DLD1 (cell line): ENCODE measurements at regions not wholly inside any gene's neighbourhood (a gene's known extent, or its start where the extent isn't known, plus 50 kb on each side); places are given as distances from the start of the nearest gene placed in this dataset.

ENCODE experiments used
- in situ Hi-C: cut with HindIII; loops from 2 replicates; pipeline ENCODE4 v1.10.0; 2017; ENCODE audit warnings: low sequenced_read_pairs

DNA sequence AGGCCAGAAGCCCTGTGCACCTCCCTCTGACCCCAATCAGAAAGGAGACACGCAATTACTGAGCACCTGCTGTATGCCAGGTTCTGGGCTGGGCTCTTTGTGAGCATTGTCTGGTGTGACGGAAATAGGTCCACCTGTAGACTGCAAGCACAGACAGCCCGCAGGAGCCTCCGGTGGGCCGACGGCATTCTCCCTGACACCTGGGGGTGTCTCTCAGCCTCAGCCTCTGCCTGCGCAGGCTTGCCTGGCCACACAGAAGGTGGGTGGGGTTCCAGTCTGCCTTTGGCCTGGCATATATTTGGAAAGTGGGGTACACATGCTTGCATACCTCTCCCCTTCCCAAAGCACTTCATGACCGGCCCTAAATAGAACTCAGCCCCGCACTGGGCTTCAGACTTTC is 129.3 kb downstream of the BUD13 start:
- in situ Hi-C loops: no loop called here

DNA sequence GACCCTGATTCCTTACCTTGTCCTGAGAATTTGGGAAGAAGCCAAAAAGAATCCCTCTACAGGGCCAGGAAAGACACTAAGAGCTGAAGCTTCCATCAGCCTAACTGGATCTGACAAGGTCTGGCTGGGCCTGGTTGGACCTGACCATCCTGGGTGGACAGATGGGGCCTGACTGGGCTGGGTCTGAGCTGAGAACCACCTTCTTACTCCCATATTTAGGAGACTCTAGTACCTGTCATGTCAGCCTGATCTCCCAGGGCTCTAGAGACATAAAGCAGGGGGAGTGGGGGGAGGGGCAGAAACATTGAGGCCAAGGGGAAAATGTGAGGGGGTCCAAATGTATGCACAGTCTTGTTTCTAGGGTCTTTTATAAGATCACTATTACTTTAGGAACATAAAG is 129.9 kb downstream of the BUD13 start:
- in situ Hi-C loops: no loop called here

DNA sequence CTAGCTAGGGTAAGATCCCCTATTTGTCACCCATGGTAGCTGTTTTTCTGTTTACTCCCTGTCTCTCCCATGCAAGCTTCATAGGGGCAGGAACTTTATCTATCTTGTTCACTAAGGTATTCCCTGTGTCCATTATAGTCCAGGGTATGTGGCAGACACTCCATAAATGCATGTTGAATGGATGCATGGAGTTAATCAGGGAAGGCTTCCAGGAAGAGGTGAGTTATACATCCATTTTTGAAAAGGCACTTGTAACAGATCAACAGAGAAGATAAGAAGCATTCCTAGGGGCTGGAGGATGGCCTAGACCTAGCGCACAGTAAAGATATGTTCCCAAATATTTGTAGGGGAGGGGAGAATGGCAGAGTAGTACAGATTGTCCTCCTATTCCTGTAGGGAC is 130.3 kb downstream of the BUD13 start:
- in situ Hi-C loops: no loop called here

DNA sequence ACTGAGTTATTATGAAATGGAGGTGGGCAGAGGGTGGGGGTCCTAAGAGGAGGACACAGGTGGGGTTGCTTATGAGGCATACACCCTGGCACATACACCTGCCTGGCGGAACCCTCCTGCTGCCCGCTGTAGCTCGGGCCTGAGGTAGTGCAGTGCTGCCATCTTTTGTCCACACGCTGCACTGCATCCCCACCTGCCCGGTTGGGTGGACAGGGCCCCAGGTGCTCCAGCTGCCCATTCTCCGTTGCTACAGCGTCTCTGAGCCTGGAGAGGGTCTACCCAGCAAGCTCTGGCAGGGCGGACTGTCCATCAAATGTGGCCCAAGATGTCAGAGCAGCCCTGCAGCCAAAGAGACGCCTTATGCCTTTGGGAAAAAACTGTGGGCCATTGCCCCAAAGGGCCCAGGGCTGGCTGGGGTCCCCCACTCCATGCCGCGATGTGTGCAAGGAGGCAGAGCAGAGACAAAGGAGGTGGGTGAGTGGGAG is 131.2 kb downstream of the BUD13 start:
- in situ Hi-C loops: no loop called here

DNA sequence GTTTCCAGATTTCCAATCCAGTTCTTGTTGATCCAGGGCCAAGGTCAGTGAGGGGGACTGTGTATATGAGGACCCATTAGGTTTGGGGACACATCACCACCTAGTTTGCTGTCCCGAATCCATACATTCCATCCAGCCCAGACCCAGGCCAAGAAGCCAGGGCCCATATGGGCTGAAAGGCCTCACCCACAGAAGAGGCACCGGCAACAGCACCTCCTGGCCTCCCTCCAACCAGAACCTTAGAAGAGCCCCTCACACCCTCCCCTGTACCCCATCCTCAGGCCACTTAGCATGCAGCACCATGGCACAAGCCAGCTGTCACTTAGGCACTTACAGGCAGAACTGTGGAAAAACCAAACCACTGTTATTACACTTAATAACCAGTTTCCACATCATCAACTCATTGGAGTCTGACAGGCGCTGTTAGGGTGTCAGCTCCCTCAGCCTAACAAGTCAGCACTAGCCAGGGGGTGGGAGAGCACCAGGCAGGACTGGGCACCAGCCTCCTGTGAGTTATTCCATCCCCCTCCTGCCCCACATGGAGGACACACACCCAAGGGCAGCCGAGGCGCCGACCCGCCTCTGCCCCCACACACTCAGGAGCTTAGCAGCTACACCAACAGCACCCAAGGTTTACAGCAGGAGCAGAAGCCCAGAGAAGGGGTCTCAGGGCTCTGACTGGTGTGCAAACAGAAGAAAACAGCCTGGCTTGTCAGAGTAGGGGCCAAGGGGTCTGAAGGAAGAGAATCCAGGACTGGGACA is 132.0 kb downstream of the BUD13 start:
- in situ Hi-C loops: no loop called here

DNA sequence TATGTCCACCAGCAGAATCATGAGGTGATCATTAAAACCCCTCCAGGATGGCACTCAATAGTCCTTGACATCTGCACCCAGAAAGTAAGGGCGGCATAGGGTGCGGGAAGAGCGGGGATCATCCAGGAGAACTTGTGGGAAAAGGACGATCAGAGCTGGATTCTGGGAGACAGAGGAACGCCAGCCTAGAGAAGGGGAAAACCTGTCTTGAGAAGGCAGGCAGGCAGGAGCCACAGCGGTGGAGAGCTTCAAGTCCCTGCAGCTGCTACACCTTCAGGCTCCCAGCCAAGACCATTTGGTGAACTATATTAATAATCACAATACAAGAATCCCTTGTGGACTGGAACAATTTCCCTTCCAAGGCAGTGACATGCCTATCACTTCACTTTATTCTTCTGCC is 134.3 kb downstream of the BUD13 start:
- in situ Hi-C loops: no loop called here

DNA sequence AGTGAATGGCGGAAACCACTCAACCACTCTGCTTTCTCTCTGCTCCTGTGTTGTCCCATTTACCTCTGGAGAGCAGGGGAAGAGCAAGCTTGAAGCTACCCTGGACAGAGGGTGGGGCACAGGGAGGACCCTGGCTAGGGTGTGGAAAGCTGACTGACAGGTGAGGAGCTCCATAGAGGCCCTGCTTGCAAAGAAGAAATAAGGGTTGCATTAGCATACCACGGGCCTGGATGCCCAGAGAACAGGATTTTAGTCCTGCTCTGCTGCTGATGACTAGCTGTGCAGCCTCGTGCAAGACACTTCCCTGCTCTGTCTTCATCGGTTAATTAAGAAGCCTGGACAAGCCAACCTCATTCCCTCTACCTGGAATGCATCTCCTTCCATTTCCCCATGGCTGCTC is 135.0 kb downstream of the BUD13 start:
- in situ Hi-C loops: no loop called here

DNA sequence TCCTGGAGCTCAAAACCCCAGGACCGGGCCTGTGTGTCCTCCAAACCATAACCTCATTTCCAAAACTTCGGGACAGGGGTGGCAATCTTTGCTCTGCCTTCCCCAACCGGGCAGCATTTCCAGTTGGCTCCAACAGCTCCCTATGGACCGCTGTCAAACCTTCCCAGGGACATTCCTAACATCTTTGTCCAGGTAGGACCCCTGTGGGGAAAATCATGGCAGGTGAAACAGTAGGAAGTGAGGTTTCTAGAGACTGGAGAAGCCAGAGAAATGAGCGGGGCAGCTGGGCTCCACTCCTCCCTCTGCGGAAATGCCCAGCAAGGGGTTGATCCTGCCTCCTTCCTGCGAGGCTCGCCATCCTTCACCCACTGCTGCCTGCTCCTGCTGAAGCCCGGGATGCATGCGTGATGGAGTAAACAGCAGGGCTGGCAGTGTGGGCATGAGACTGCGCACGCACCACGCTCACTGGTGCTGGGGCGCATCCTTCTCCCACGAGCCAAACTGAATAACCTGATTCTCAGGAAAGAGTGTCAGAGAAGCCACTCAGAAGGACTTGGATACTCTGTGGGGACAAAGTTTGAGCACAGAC is 136.4 kb downstream of the BUD13 start:
- in situ Hi-C loops: no loop called here

DNA sequence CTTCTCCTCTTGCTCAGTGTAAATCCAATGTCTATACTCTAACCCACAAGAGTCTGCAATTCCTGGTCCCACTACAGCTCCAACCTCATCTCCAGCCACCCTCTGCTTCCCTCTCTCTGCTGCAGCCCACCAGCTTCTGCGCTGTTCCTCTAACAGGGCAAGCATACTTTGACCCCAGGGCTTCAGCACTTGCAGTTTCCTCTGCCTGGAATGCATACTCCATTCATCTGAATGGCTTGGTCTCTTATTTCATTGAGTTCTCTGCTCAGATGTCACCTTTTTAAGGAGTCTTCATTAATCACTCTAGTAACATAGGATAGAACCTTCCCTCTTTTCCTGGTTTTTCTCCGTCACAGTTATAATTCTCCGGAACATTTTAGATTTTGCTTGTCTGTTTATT is 141.6 kb downstream of the BUD13 start:
- in situ Hi-C loops: no loop called here

DNA sequence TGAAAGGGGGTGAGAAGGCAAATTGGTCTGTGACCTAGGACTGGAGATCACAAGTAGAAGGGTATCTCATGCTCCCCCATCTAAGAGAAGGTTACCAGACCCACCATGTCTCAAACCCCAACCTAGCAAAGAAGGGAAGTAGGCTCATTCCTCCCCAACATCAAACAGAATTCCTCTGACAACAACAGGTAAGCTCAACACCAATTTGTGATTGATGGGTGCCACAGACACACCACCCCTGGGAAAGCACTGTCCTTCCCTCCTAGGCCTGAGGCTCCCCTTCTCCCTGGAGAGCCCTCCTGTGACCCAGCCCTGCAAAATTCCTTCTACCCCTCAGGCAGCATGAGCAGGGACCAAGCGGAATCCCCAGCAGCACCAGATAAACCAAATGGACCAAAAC is 154.3 kb downstream of the BUD13 start:
- in situ Hi-C loops: no loop called here

DNA sequence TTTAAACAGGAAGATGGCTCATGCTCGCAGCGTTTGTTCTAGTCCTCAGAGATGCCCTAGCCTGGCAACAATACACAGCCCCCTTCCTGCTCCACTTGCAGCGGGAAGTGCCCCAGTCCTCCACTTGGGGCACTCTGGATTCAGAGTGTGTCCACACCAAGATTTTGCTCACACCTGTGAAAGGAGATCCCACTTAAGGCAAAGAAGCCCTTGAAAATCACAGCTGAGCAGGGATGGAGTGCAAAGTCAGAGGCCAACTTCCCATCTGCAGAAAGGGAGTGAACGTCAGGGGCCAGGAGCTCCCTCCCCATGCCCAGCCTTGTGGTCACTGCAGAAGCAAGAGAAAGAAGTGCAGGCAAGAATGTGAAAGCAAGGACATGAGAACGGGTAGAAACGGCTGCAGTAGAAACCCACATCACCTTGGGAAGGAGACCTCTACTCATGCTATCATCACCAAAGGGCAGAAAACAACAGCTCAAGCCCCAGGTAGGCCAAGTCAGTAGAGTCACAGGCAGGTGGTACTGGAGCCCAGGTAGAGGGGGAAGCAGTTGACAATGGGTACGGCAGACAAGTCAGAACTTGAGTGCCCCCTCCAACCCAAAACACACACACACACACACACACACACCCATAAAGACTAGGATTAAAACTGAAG is 157.4 kb downstream of the BUD13 start:
- in situ Hi-C loops: no loop called here

DNA sequence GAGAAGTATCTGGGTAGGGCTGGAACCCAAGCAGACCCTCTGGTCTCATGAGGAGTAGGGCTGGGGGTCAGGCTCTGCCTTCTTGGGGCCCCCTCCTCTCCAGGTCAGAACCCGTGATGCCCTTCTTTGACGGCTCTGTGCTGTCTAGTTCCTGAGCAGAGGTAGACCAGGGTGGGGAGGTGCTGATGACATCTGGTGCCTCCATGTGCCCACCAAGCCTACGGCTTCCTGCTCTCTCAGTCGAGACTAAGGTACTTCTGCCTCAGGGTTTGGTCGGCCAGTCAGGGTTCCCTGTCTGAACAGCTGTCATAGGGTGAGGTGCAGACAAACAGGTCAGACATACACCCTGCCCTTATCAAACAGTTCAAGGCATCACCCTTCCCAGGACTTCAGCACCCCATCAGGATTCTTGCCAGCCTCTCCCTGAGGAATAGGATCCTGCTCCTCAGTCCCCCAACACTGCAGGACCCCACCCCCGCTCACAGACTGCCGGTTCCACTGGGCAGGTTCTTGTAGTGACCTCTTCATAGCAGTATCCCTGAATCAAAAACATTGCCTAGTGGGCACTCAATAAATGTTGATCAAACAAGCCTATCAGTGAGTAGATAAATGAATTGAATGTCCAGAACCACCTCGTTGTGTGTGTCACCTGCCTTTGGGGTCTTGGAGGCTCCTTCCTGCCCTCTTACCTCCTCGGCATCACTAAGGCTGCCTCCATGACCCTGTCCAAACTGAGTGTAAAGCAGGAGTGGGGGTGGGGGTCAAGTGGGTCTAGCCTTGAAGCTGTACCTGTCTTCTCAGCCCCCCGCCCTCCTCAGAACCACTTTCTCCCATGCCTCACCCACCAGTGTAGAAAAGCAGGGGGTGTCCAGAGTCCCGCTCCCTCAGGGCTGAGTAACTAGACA is 158.2 kb downstream of the BUD13 start:
- in situ Hi-C loops: no loop called here

DNA sequence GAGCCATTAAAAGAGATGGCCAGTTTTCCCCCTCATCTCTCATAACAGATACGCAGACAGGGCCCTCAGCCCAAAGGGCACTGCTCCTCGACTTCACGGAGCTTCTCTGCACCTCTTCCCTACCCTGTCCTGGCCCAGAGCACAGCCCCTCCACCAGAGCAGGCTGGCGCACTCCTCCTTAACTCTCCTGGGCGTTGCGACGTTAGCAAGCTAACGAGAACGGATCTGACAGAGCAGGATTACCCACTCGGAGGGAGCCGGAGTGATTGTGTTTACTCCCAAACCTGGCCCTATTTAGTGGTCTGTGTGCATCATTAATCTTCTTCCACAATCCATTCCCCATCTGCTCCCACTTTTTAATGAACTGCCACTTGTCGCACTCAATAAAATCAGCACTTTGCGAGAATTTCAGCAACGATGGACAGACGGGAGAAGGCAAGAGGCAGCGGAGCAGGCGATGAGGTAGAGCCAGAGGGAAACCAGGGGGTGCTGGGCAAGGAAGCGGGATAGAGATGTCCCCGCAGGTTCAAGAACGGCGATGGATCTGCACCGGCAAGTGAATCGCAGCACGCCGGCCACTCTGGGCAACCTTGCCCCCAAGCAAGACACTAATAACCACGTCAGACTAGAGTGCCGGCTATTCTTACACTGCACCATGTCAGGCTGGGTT is 159.4 kb downstream of the BUD13 start:
- in situ Hi-C loops: no loop called here

DNA sequence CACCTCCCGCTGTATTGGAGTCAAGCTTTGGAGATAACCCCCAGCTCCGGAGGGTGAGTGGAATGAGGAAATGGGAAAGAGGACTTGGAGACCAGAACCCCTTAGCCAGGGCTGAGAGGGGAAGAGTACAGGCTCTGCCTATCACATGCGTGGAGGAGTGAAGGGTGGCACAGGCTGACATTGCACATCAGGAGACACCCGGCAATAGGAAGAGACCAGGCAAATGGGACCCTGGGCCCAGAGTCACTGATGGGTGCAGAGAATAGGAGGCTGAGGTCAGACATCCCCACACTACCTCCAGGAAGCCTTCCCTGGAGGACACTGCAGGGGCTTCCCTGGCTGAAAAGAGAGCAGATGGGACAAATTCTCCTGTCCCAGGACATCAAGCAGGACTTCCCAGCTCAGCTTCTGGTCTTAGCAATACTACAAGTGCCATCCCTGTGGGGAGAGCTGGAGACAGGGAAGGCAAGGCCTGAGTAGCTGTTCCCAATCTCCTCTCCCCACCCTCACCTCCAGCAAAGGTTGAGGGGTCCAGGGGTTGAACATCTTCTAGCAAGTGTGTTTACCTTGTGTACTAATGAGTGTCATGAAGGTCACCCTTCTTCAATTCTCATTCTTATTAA is 160.7 kb downstream of the BUD13 start:
- in situ Hi-C loops: no loop called here

DNA sequence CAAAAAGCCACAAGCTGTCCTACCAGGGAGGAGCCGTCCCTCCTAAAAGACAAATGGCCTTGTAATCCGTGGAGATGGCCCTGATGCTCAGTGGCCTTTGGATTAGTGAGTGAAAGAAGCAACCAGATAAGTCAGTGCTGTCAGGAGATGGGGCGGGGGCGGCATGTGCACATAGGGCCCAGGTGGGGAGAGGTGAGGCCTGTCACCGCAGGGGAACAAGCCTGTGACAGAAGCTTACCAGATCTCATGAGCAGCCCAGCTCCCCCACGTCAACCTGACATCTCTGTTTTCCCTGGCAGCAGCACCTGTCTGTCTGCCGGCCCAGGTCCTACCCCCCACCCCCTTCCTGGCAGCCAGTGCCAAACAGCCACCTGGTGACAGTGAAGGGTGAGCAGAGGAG is 162.6 kb downstream of the BUD13 start:
- in situ Hi-C loops: no loop called here

DNA sequence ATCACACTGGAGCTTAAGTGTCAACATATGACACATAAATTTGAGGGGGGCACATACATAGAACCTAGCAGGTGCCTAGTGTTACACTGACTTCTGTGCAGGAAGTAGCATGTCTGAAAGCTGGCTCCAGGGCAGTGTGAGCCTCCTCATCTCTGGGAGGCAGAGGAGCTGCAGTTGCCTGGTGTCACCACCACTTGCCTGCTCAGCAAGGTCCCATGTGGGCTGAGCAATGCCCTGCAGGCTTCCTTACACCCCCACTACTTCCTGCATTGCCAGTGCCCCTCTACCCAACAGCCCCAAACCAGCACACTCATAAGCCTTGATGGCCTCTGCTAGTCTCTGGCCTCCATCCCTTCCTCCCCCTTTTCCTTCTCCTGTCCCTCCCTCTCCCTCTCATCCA is 165.8 kb downstream of the BUD13 start:
- in situ Hi-C loops: no loop called here

DNA sequence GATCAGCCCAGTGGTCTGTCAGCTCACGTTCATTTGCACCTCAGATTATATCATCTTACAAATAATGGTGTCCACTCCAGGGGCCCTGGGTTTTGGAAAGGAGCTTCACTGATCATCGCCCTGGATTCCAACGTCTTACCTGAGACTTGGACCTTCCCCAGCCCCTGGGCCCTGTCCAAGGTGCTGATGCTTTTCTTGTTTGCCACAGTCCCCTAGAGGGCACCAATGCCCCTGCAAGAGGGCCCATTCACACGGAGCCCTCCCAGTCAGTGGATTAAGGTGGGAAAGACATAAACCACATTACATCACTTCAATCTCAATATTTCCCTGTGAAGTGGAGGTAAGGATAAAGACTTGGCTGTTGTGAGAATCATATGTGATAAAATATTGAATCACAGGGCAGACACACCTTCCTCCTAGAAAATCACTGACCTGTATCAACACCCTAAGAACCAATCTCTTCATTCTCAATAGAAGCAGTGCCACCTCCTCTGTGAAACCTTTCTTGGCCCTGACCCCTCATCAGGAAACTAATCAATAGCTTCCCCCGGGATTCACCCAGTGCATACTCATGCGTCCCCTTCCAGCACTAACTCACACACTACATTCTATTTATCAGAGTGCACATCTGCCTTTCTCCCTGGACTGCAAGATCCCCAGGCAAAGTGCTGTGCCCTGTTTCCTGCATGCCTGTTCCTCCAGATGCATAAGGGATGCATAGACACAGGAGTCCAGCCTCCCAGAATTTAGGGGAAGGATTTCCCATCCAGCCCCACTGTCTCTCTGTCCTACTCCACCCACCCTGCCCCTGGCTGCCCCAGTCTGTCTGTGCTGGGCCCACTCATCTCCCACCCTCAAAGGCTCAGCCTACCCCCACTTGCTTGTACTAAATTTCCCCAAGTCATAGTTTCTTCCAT is 167.0 kb downstream of the BUD13 start:
- in situ Hi-C loops: no loop called here

DNA sequence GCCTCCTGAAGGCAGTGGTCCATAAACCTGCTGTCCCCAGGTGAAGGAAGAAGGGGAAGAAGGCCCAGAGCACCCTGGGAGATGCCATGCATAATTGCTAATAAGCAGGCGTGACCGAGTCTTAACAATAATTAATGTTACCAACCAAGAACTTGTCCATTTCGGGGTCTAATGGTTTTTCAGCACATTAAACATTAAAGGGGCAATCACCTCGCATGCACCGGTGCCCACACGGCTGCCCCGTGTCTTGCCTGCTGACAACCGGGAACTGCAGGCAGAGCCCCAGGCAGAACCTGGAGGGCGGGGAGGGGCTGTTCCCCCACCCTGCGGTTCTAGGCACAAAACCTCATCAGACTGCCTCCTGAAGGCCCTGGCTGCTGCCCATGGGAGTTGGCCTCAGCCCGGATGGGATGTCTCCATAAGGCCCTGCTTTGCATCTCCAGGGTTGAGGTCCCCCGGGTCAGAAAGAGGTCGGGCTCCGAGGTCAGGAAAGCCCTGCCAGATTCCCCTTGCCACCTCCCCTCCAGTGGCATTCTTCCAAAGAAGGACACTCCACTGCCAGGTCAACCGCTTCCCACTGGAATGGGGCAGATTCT is 169.0 kb downstream of the BUD13 start:
- in situ Hi-C loops: no loop called here

DNA sequence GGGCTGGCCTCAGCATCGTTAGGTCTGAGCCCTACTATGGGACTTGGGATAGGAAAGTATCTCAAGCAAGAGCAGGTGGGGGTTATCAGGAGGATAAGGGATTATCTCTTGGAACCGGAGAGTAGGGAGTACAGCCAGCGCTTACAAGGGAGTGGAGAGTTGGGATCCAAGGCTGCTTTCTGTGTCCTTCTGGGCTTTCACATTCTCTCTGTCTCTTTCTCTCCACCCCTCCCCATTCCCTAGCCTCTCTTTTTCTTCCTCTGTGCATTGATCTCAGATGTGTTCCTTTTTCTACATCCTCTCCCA is 170.2 kb downstream of the BUD13 start:
- in situ Hi-C loops: no loop called here
